Panc1 (cell line): ENCODE measurements at regions not wholly inside any gene's neighbourhood (a gene's known extent, or its start where the extent isn't known, plus 50 kb on each side); places are given as distances from the start of the nearest gene placed in this dataset.

Experiments used
- ATAC-seq: fragments of 200-7000 bp; cut with Tn5 transposase; 2 replicates; pipeline ENCODE4 v1.9.1; 2020; ENCODE audit warnings: mild to moderate bottlenecking, moderate library complexity
- BruUV-seq: library from RNA; stranded (reverse); fragments of 400-500 nt; replicated peaks from 2 replicates; lab custom pipeline; 2021; lab: Mats Ljungman, UMichigan
- CTCF ChIA-PET: fragments of 300-600 bp; sonication (Branson Sonifier 250); formaldehyde crosslinking; loops from one replicate; lab custom pipeline; 2022; ENCODE audit warnings: antibody characterized with exemption; lab: Charles Lee
- POLR2A ChIA-PET: fragments of 300-600 bp; sonication (Branson Sonifier 250); formaldehyde crosslinking; loops from one replicate; lab custom pipeline; 2022; ENCODE audit warnings: antibody characterized with exemption; lab: Charles Lee
- DNase-seq: peaks from one replicate; pipeline ENCODE4 v3.0.0-alpha.2; 2010; ENCODE audit warnings: low read depth, low spot score
- H3K27ac ChIP-seq: 2 replicates; pipeline ENCODE4 v1.5.1; 2011; ENCODE audit warnings: mild to moderate bottlenecking, low read length, inconsistent platforms
- H3K27me3 ChIP-seq: fragments of 200-500 bp; sonication (Bioruptor generic); 2 replicates; pipeline ENCODE4 v1.6.0; 2014; ENCODE audit warnings: low read length, inconsistent platforms; ENCODE audit not compliant: control insufficient read depth, insufficient read depth
- H3K36me3 ChIP-seq: fragments of 200-500 bp; sonication (Bioruptor generic); 2 replicates; pipeline ENCODE4 v1.5.1; 2014; ENCODE audit warnings: inconsistent platforms, mild to moderate bottlenecking, low read length, moderate library complexity; ENCODE audit not compliant: control insufficient read depth, insufficient read depth
- H3K4me1 ChIP-seq: 2 replicates; pipeline ENCODE4 v1.5.1; 2011; ENCODE audit warnings: inconsistent platforms, mild to moderate bottlenecking, low read length, moderate library complexity; ENCODE audit not compliant: control insufficient read depth, insufficient read depth
- H3K4me3 ChIP-seq, 2 experiments: 2 replicates each; pipeline ENCODE4 v1.5.1; 2011 to 2012; ENCODE audit warnings: low read depth in 2 of 2, low read length in 2 of 2, mild to moderate bottlenecking in 2 of 2, inconsistent platforms in 1 of 2, moderate library complexity in 1 of 2
- H3K9me3 ChIP-seq: fragments of 200-500 bp; sonication (Bioruptor generic); 2 replicates; pipeline ENCODE4 v1.5.1; 2014; ENCODE audit warnings: low read depth, mild to moderate bottlenecking, inconsistent platforms, low read length, moderate library complexity; ENCODE audit not compliant: control insufficient read depth, insufficient read depth
- POLR2AphosphoS5 ChIP-seq: IDR thresholded peaks from 2 replicates; pipeline ENCODE4 v1.6.1; 2012; ENCODE audit warnings: mild to moderate bottlenecking, low read depth, low read length, moderate library complexity
- SIN3A ChIP-seq: IDR thresholded peaks from 2 replicates; pipeline ENCODE4 v1.6.1; 2012; ENCODE audit warnings: low read depth, mild to moderate bottlenecking, low read length, moderate library complexity, borderline replicate concordance; ENCODE audit not compliant: insufficient read depth
- TCF7L2 ChIP-seq: IDR thresholded peaks from 2 replicates; pipeline ENCODE4 v1.6.1; 2011; ENCODE audit warnings: mild to moderate bottlenecking, low read depth, low read length, inconsistent platforms
- in situ Hi-C: cut with HindIII; loops from 2 replicates; pipeline ENCODE4 v1.10.0; 2016; ENCODE audit warnings: low sequenced_read_pairs, low pct_unique_long_range_greater_than_20kb
- intact Hi-C: fragments of 100-400 bp; cut with micrococcal nuclease; formaldehyde crosslinking; loops from one replicate; pipeline ENCODE4 v1.10.0; 2022; ENCODE audit not compliant: unreplicated experiment
- TF ChIP-seq, protein P1 (sequence below), 2 experiments: IDR thresholded peaks; 2 replicates each; pipeline ENCODE4 v1.6.1; 2011 to 2012; ENCODE audit warnings: low read depth in 2 of 2, control low read depth in 1 of 2, low read length in 1 of 2, mild to moderate bottlenecking in 1 of 2, moderate library complexity in 1 of 2; ENCODE audit not compliant: insufficient read depth in 1 of 2
- TF ChIP-seq, protein P2 (sequence below): fragments of 450-650 bp; IDR thresholded peaks from 2 replicates; pipeline ENCODE4 v1.5.1; 2017; ENCODE audit warnings: mild to moderate bottlenecking

DNA sequence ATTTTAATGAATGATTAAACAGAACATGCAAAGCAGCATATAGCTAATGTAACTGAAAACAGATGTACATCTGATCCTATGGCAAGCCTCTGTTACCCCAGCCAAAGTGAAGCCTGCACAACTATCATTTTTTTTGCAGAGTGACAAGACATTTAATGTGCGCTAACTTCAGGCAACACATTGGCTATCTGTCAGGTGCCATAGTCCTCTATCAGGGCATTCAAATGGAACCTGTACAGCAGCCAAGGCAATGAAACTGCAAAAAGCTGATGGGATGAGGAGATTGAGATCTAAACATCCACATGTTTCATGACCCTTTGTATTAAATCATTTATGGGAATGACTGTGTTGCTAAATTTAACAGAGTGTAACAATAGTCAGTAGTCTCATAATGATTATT lies 1088.5 kb upstream of the TMEM132C start:
- no peak for TF ChIP-seq TCF7L2
- TF ChIP-seq POLR2AphosphoS5 = no peak
- no peak for TF ChIP-seq SIN3A
- TF ChIP-seq, protein P1, sequence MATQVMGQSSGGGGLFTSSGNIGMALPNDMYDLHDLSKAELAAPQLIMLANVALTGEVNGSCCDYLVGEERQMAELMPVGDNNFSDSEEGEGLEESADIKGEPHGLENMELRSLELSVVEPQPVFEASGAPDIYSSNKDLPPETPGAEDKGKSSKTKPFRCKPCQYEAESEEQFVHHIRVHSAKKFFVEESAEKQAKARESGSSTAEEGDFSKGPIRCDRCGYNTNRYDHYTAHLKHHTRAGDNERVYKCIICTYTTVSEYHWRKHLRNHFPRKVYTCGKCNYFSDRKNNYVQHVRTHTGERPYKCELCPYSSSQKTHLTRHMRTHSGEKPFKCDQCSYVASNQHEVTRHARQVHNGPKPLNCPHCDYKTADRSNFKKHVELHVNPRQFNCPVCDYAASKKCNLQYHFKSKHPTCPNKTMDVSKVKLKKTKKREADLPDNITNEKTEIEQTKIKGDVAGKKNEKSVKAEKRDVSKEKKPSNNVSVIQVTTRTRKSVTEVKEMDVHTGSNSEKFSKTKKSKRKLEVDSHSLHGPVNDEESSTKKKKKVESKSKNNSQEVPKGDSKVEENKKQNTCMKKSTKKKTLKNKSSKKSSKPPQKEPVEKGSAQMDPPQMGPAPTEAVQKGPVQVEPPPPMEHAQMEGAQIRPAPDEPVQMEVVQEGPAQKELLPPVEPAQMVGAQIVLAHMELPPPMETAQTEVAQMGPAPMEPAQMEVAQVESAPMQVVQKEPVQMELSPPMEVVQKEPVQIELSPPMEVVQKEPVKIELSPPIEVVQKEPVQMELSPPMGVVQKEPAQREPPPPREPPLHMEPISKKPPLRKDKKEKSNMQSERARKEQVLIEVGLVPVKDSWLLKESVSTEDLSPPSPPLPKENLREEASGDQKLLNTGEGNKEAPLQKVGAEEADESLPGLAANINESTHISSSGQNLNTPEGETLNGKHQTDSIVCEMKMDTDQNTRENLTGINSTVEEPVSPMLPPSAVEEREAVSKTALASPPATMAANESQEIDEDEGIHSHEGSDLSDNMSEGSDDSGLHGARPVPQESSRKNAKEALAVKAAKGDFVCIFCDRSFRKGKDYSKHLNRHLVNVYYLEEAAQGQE (IDR thresholded peaks at IDR 0.05; ENCODE audit: insufficient read depth in 1 of 2, low read depth in 2 of 2, low read length in 1 of 2) = no peak
- TF ChIP-seq, protein P2, sequence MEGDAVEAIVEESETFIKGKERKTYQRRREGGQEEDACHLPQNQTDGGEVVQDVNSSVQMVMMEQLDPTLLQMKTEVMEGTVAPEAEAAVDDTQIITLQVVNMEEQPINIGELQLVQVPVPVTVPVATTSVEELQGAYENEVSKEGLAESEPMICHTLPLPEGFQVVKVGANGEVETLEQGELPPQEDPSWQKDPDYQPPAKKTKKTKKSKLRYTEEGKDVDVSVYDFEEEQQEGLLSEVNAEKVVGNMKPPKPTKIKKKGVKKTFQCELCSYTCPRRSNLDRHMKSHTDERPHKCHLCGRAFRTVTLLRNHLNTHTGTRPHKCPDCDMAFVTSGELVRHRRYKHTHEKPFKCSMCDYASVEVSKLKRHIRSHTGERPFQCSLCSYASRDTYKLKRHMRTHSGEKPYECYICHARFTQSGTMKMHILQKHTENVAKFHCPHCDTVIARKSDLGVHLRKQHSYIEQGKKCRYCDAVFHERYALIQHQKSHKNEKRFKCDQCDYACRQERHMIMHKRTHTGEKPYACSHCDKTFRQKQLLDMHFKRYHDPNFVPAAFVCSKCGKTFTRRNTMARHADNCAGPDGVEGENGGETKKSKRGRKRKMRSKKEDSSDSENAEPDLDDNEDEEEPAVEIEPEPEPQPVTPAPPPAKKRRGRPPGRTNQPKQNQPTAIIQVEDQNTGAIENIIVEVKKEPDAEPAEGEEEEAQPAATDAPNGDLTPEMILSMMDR = no peak
- Histone ChIP-seq H3K4me1 (no peaks in the 10 kb centered on the region), H3K36me3 (no peaks in the 10 kb centered on the region), H3K4me3 (no peak overlapping the region), H3K27ac (no peak overlapping the region), H3K9me3 (no peaks in the 10 kb centered on the region), H3K27me3 (no peaks in the 10 kb centered on the region)
- BruUV-seq = no TSS peak
- DNase-seq = no peak
- POLR2A ChIA-PET = no interaction called here
- CTCF ChIA-PET = no interaction called here
- intact Hi-C loops = no loop called here
- in situ Hi-C loops = no loop called here
- no peak for ATAC-seq

DNA sequence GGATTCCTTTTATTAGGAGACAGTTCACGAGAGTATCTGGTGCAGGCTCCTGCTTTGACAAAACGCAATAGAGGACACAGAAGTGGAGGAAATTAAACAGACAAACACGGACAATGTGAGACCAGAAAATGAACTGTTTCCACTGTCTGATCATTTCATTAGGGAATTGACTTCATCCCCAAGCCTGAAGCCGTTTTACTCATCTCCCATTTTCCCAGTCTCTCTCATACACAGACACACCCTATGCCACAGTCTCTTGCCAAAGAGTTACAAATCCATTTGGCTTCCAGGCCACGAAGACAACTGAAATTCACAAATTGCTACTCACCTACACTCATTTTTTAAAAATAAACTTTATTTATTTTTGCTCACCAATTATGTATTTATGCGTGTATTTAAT lies 1087.8 kb upstream of the TMEM132C start:
- ChIA-PET CTCF (no interaction called here), POLR2A (no interaction called here)
- Histone ChIP-seq H3K4me1 (no peaks in the 10 kb centered on the region), H3K27me3 (no peaks in the 10 kb centered on the region), H3K36me3 (no peaks in the 10 kb centered on the region), H3K4me3 (no peak overlapping the region), H3K9me3 (no peaks in the 10 kb centered on the region), H3K27ac (no peak overlapping the region)
- intact Hi-C loops = no loop called here
- DNase-seq = no peak
- no peak for ATAC-seq
- BruUV-seq = no TSS peak
- in situ Hi-C loops = no loop called here
- TF ChIP-seq SIN3A (no peak), TCF7L2 (no peak), POLR2AphosphoS5 (no peak)
- TF ChIP-seq, protein P1 (IDR thresholded peaks at IDR 0.05; ENCODE audit: insufficient read depth in 1 of 2, low read depth in 2 of 2, low read length in 1 of 2) = no peak
- TF ChIP-seq, protein P2 = no peak
